ENCODE measurements at regions not wholly inside any gene's neighbourhood (a gene's known extent, or its start where the extent isn't known, plus 50 kb on each side); places are given as distances from the start of the nearest gene placed in this dataset.

- TF ChIP-seq POLR2AphosphoS5 (IDR thresholded peaks at IDR 0.05) (no peak), EP300 (IDR thresholded peaks at IDR 0.05) (no peak)
These were observed 69.5 kb downstream of the ENGASE start for GRCh38 chr17:79144133-79144532.
